ENCODE measurements at regions not wholly inside any gene's neighbourhood (a gene's known extent, or its start where the extent isn't known, plus 50 kb on each side); places are given as distances from the start of the nearest gene placed in this dataset.
A peak's percentile ranks its signal among the peaks of the same experiment; 100 is the strongest.

DNA sequence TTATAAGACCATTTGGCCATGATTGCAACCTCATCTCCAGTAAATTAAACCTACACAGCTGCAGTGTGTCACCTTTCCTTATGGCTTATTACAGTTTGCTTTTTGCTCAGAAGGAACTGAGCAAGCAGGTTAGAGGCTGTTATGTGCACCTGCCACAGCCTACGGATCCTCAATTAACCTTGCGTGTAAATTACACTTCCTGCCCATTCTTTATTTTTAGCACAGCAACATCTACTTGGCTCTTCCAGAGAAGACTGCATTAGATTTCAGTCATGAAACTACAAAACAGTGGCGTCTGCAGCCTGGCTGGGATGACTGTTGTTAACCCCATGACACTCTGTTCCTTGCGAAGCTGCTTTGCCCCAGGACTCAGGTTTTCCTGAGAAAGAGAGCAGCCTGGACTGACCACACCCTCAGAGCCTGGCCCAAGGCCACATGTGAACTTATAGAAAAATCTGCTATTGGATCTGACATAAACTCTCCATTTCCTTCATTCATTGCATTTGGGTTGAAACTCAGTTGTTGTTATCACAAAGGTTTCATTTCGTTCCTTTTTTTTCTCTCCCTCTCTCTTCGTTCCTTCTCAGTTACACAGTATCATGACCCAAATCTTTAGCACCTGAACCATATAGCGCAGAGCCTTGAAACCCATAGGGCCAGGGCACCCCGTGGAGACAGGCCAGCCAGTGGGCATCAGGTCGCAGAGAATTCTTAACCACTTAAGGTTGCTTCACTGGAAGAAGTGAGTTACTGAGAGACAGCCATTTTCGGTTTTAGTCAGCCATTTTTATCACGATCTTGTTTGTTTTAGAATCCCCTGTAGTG, 138.6 kb downstream of the PALM2AKAP2 start (continued):
- TF ChIP-seq PRDM15 (CRISPR knock-in tag; IDR thresholded peaks at IDR 0.05): no peak
- TF ChIP-seq, protein P1, sequence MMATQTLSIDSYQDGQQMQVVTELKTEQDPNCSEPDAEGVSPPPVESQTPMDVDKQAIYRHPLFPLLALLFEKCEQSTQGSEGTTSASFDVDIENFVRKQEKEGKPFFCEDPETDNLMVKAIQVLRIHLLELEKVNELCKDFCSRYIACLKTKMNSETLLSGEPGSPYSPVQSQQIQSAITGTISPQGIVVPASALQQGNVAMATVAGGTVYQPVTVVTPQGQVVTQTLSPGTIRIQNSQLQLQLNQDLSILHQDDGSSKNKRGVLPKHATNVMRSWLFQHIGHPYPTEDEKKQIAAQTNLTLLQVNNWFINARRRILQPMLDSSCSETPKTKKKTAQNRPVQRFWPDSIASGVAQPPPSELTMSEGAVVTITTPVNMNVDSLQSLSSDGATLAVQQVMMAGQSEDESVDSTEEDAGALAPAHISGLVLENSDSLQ (IDR thresholded peaks at IDR 0.05): peak; percentile 15; the same call in 1 of the 2 replicates
- TF ChIP-seq, protein P2, sequence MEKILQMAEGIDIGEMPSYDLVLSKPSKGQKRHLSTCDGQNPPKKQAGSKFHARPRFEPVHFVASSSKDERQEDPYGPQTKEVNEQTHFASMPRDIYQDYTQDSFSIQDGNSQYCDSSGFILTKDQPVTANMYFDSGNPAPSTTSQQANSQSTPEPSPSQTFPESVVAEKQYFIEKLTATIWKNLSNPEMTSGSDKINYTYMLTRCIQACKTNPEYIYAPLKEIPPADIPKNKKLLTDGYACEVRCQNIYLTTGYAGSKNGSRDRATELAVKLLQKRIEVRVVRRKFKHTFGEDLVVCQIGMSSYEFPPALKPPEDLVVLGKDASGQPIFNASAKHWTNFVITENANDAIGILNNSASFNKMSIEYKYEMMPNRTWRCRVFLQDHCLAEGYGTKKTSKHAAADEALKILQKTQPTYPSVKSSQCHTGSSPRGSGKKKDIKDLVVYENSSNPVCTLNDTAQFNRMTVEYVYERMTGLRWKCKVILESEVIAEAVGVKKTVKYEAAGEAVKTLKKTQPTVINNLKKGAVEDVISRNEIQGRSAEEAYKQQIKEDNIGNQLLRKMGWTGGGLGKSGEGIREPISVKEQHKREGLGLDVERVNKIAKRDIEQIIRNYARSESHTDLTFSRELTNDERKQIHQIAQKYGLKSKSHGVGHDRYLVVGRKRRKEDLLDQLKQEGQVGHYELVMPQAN (conservative IDR thresholded peaks at IDR 0.05): 0 out of 2 replicates have a peak, but pooled peaks have one; percentile 2
- TF ChIP-seq, protein P3, sequence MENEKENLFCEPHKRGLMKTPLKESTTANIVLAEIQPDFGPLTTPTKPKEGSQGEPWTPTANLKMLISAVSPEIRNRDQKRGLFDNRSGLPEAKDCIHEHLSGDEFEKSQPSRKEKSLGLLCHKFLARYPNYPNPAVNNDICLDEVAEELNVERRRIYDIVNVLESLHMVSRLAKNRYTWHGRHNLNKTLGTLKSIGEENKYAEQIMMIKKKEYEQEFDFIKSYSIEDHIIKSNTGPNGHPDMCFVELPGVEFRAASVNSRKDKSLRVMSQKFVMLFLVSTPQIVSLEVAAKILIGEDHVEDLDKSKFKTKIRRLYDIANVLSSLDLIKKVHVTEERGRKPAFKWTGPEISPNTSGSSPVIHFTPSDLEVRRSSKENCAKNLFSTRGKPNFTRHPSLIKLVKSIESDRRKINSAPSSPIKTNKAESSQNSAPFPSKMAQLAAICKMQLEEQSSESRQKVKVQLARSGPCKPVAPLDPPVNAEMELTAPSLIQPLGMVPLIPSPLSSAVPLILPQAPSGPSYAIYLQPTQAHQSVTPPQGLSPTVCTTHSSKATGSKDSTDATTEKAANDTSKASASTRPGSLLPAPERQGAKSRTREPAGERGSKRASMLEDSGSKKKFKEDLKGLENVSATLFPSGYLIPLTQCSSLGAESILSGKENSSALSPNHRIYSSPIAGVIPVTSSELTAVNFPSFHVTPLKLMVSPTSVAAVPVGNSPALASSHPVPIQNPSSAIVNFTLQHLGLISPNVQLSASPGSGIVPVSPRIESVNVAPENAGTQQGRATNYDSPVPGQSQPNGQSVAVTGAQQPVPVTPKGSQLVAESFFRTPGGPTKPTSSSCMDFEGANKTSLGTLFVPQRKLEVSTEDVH (IDR thresholded peaks at IDR 0.05; ENCODE audit: low read depth, partially characterized antibody): no peak
- TF ChIP-seq SMC3 (IDR thresholded peaks at IDR 0.05; ENCODE audit: borderline replicate concordance, low read length): no peak
- no peak for TF ChIP-seq KDM1A (IDR thresholded peaks at IDR 0.05; ENCODE audit: borderline replicate concordance)
- no peak for TF ChIP-seq HDAC2 (IDR thresholded peaks at IDR 0.05)
- no peak for TF ChIP-seq RFX5 (IDR thresholded peaks at IDR 0.05; ENCODE audit: low read depth, low read length)
- peak; percentile 90 for TF ChIP-seq YY1 (IDR thresholded peaks at IDR 0.05; ENCODE audit: low read depth, low read length)
- TF ChIP-seq TCF7 (IDR thresholded peaks at IDR 0.05; ENCODE audit: borderline replicate concordance): peak; percentile 49; the same call in 1 of the 2 replicates
- TF ChIP-seq POLR2AphosphoS2 (IDR thresholded peaks at IDR 0.05; ENCODE audit: low read depth, low read length): no peak
- no peak for TF ChIP-seq NFXL1 (IDR thresholded peaks at IDR 0.05; ENCODE audit: borderline replicate concordance)
- TF ChIP-seq, protein P4, sequence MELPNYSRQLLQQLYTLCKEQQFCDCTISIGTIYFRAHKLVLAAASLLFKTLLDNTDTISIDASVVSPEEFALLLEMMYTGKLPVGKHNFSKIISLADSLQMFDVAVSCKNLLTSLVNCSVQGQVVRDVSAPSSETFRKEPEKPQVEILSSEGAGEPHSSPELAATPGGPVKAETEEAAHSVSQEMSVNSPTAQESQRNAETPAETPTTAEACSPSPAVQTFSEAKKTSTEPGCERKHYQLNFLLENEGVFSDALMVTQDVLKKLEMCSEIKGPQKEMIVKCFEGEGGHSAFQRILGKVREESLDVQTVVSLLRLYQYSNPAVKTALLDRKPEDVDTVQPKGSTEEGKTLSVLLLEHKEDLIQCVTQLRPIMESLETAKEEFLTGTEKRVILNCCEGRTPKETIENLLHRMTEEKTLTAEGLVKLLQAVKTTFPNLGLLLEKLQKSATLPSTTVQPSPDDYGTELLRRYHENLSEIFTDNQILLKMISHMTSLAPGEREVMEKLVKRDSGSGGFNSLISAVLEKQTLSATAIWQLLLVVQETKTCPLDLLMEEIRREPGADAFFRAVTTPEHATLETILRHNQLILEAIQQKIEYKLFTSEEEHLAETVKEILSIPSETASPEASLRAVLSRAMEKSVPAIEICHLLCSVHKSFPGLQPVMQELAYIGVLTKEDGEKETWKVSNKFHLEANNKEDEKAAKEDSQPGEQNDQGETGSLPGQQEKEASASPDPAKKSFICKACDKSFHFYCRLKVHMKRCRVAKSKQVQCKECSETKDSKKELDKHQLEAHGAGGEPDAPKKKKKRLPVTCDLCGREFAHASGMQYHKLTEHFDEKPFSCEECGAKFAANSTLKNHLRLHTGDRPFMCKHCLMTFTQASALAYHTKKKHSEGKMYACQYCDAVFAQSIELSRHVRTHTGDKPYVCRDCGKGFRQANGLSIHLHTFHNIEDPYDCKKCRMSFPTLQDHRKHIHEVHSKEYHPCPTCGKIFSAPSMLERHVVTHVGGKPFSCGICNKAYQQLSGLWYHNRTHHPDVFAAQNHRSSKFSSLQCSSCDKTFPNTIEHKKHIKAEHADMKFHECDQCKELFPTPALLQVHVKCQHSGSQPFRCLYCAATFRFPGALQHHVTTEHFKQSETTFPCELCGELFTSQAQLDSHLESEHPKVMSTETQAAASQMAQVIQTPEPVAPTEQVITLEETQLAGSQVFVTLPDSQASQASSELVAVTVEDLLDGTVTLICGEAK (IDR thresholded peaks at IDR 0.05; ENCODE audit: borderline replicate concordance): no peak
- TF ChIP-seq PAX8 (IDR thresholded peaks at IDR 0.05): no peak
- TF ChIP-seq NR2C2 (IDR thresholded peaks at IDR 0.05; ENCODE audit: borderline replicate concordance, control insufficient read depth, insufficient read length, low read depth): no peak
